ENCODE measurements at regions not wholly inside any gene's neighbourhood (a gene's known extent, or its start where the extent isn't known, plus 50 kb on each side); places are given as distances from the start of the nearest gene placed in this dataset.

DNA sequence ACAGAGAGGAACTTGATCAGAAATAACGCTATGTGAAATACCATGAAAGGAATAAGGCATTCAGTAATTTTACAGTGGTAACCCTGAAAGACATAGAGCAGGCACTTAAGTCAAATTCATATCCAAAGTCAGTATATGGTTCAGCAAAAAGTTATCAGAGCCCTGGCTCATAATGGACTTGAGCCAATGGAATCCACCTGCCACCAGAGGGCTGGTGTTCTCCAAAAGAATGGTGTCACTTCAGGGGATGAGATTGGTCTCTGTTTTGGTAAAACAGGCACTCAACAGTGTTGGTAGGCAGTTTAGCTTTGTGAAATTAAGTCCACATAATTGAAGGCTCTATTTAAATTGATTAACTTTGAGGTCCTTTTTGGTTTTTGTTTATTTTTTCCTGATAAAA is 93.9 kb downstream of the LIG4 start:
- TF ChIP-seq CTCF (IDR thresholded peaks at IDR 0.05) (no peak), POLR2A (IDR thresholded peaks at IDR 0.05) (no peak)
